NOMO-1 (cell line): ENCODE measurements at regions not wholly inside any gene's neighbourhood (a gene's known extent, or its start where the extent isn't known, plus 50 kb on each side); places are given as distances from the start of the nearest gene placed in this dataset.

Experiments used
- DNase-seq, 2 experiments: peaks; one replicate each; lab custom pipeline; 2025; ENCODE audit not compliant: unreplicated experiment in 2 of 2; lab: John Stamatoyannopoulos, UW

- DNase-seq, result no peak
Observed at GRCh38 chr2:19664646-19665045, 237.1 kb downstream of the TTC32 start.

- DNase-seq, result no peak
Observed at GRCh38 chr2:19659024-19659792, 242.6 kb downstream of the TTC32 start.

- DNase-seq, result no peak
Observed at GRCh38 chr2:19656011-19656410, 245.8 kb downstream of the TTC32 start.

GRCh38 chr2:19654310-19655090, 247.3 kb downstream of the TTC32 start:
- DNase-seq, result no peak

- no peak for DNase-seq
Observed at GRCh38 chr2:19653509-19653908, 248.3 kb downstream of the TTC32 start.

- no peak for DNase-seq
Observed at GRCh38 chr2:19652811-19653210, 249.0 kb downstream of the TTC32 start.

GRCh38 chr2:19651466-19651865, 250.3 kb downstream of the TTC32 start:
- no peak for DNase-seq

GRCh38 chr2:19649785-19650380, 251.9 kb downstream of the TTC32 start:
- no peak for DNase-seq

- no peak for DNase-seq
Observed at GRCh38 chr2:19649142-19649541, 252.6 kb downstream of the TTC32 start.

- no peak for DNase-seq
Observed at GRCh38 chr2:19648583-19648982, 253.2 kb downstream of the TTC32 start.

- no peak for DNase-seq
Observed at GRCh38 chr2:19646987-19647386, 254.8 kb downstream of the TTC32 start.

- DNase-seq, result no peak
Observed at GRCh38 chr2:19644763-19645162, 257.0 kb downstream of the TTC32 start.

- no peak for DNase-seq
Observed at GRCh38 chr2:19643117-19643518, 258.7 kb downstream of the TTC32 start.

GRCh38 chr2:19642501-19642900, 259.3 kb downstream of the TTC32 start:
- no peak for DNase-seq

GRCh38 chr2:19635951-19636510, 265.8 kb downstream of the TTC32 start:
- DNase-seq, result no peak

GRCh38 chr2:19632403-19632991, 269.3 kb downstream of the TTC32 start:
- DNase-seq, result no peak

GRCh38 chr2:19631871-19632270, 269.9 kb downstream of the TTC32 start:
- no peak for DNase-seq

GRCh38 chr2:19630921-19631320, 270.9 kb downstream of the TTC32 start:
- DNase-seq, result no peak

- DNase-seq, result no peak
Observed at GRCh38 chr2:19627359-19627758, 268.9 kb upstream of the OSR1 start.

GRCh38 chr2:19623488-19623887, 265.1 kb upstream of the OSR1 start:
- DNase-seq, result no peak

GRCh38 chr2:19617257-19617848, 258.9 kb upstream of the OSR1 start:
- DNase-seq, result no peak
